H1 (cell line): ENCODE measurements at regions not wholly inside any gene's neighbourhood (a gene's known extent, or its start where the extent isn't known, plus 50 kb on each side); places are given as distances from the start of the nearest gene placed in this dataset.

ENCODE experiments used
- CHD2 ChIP-seq: IDR thresholded peaks from 2 replicates; pipeline ENCODE4 v1.6.1; 2012; ENCODE audit warnings: low read length, improper control_type of control experiment
- CTCF ChIP-seq, 3 experiments: IDR thresholded peaks; 1 replicate in 2 of 3; 2 replicates in 1 of 3; pipeline versions ENCODE4 v1.5.1 to v1.6.1; 2011; ENCODE audit warnings: low read length in 3 of 3, mild to moderate bottlenecking in 3 of 3, inconsistent platforms in 2 of 3, low read depth in 1 of 3, moderate library complexity in 1 of 3; ENCODE audit not compliant: insufficient read depth in 1 of 3; ENCODE audit errors: control extremely low read depth in 1 of 3
- EP300 ChIP-seq, 2 experiments: IDR thresholded peaks; 1 replicate in 1 of 2; 2 replicates in 1 of 2; pipeline ENCODE4 v1.6.1; 2011 to 2012; ENCODE audit warnings: low read depth in 2 of 2, low read length in 2 of 2, mild to moderate bottlenecking in 2 of 2, borderline replicate concordance in 1 of 2, inconsistent platforms in 1 of 2, moderate library complexity in 1 of 2
- HDAC2 ChIP-seq, 2 experiments: fragments of 300-600 bp in 1 of 2; sonication (generic) in 1 of 2; IDR thresholded peaks; 2 replicates each; pipeline ENCODE4 v1.6.1; 2011 to 2012; ENCODE audit warnings: low read depth in 2 of 2, low read length in 2 of 2, mild to moderate bottlenecking in 2 of 2, moderate library complexity in 2 of 2, borderline replicate concordance in 1 of 2, inconsistent platforms in 1 of 2
- JUND ChIP-seq: IDR thresholded peaks from 2 replicates; pipeline ENCODE4 v1.6.1; 2011; ENCODE audit warnings: mild to moderate bottlenecking, improper control_type of control experiment, low read length
- MAX ChIP-seq: IDR thresholded peaks from 2 replicates; pipeline ENCODE4 v1.6.1; 2012; ENCODE audit warnings: inconsistent platforms
- NANOG ChIP-seq: IDR thresholded peaks from 2 replicates; pipeline ENCODE4 v1.6.1; 2011; ENCODE audit warnings: low read length, low read depth, mild to moderate bottlenecking, inconsistent platforms; ENCODE audit not compliant: insufficient read depth, poor library complexity, severe bottlenecking
- POLR2AphosphoS5 ChIP-seq: IDR thresholded peaks from 2 replicates; pipeline ENCODE4 v1.6.1; 2011; ENCODE audit warnings: low read depth, low read length
- SP1 ChIP-seq: IDR thresholded peaks from 2 replicates; pipeline ENCODE4 v1.6.1; 2011; ENCODE audit warnings: low read depth, low read length
- USF2 ChIP-seq: IDR thresholded peaks from 2 replicates; pipeline ENCODE4 v1.6.1; 2011; ENCODE audit warnings: low read length, improper control_type of control experiment

GRCh38 chr13:90365130-90365529 is 982.4 kb upstream of the MIR17HG start:
- TF ChIP-seq USF2 (no peak), CTCF (IDR thresholded peaks at IDR 0.05; ENCODE audit: control extremely low read depth in 1 of 3, insufficient read depth in 1 of 3, low read depth in 1 of 3, low read length in 3 of 3) (no peak), NANOG (no peak), JUND (no peak), CHD2 (no peak), MAX (no peak), SP1 (no peak), EP300 (IDR thresholded peaks at IDR 0.05; ENCODE audit: borderline replicate concordance in 1 of 2, low read depth in 2 of 2, low read length in 2 of 2) (no peak), POLR2AphosphoS5 (no peak), HDAC2 (IDR thresholded peaks at IDR 0.05; ENCODE audit: borderline replicate concordance in 1 of 2, low read depth in 2 of 2, low read length in 2 of 2) (no peak)
